ENCODE measurements at regions not wholly inside any gene's neighbourhood (a gene's known extent, or its start where the extent isn't known, plus 50 kb on each side); places are given as distances from the start of the nearest gene placed in this dataset.

DNA sequence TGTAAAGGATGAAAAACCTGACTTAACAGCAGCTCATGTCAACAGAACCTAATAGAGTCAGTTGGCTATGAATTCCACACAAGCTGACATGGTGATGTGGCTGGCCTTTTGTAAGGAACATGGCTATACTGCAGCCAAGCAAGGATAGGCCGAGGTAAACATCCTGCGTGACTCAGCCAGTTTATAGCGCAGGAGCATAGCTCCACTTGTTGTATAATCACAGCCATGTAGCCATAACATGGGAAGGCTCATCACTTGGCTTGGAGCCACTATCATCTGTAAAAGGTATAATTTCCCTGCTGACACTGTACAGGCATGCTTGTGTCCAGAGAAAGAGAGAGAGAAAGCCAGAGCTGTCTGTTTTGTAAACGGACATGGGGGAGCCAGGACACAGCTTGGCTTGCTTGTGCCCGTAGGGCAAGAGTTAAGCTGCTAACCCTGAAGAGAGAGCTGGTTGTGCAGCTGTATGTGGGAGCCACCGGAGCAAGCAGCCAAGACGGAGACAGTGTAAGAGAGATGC lies 104.4 kb upstream of the PLET1 start:
- intact Hi-C loops (cut with micrococcal nuclease) = no loop called here
- no peak overlapping the region for H3K4me3 Mint-ChIP-seq
- no peaks in the 10 kb centered on the region for H3K9me3 Mint-ChIP-seq
- DNase-seq (no peak), ATAC-seq (no peak)
- no peak overlapping the region for H3K27ac Mint-ChIP-seq
- no peaks in the 10 kb centered on the region for H3K4me1 Mint-ChIP-seq (ENCODE audit: low read depth)
- POLR2A ChIA-PET = no interaction called here
- H3K27me3 Mint-ChIP-seq = no peaks in the 10 kb centered on the region
- no peaks in the 10 kb centered on the region for H3K36me3 Mint-ChIP-seq (ENCODE audit: low read depth)
- TF ChIP-seq CTCF (IDR thresholded peaks at IDR 0.05) = no peak
- CTCF ChIA-PET = interaction anchor here (1.0 to 1.1 kb wide), 2 partner anchors 9 to 89 kb away, joined by 3 to 4 read pairs; no protein-coding TSS in a partner anchor

DNA sequence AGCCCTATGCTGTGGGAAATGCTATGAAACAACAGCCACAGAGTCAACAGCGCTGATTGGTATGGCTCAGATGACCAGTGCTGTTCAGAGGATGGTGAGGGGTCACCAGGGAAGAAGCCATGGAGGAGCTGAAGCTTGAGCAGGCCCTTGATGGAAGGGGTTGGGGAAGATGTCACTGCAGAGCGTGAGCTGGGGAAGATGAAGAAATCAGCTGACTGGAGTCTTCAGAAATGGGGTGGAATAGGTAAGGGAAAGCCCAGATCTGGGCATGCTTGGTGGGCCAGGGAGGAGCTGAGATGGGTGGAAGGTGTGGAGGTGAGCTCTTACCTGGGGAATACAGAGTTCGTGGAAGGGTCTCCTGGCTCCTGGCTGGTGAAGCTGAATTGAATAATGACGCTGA lies 105.4 kb upstream of the PLET1 start:
- ATAC-seq = no peak
- Mint-ChIP-seq H3K36me3 (ENCODE audit: low read depth) (no peaks in the 10 kb centered on the region), H3K9me3 (no peaks in the 10 kb centered on the region), H3K4me3 (no peak overlapping the region), H3K27me3 (no peaks in the 10 kb centered on the region), H3K4me1 (ENCODE audit: low read depth) (no peaks in the 10 kb centered on the region), H3K27ac (no peak overlapping the region)
- DNase-seq = no peak
- TF ChIP-seq CTCF (IDR thresholded peaks at IDR 0.05) = no peak
- POLR2A ChIA-PET = no interaction called here
- CTCF ChIA-PET = interaction anchor here (1.0 to 1.1 kb wide), 2 partner anchors 8 to 88 kb away, joined by 3 to 4 read pairs; no protein-coding TSS in a partner anchor
- intact Hi-C loops (cut with micrococcal nuclease) = no loop called here

GRCh38 chr11:112366777-112367176 lies 106.1 kb upstream of the PLET1 start:
- Mint-ChIP-seq H3K27me3 (no peaks in the 10 kb centered on the region), H3K36me3 (ENCODE audit: low read depth) (no peaks in the 10 kb centered on the region), H3K4me1 (ENCODE audit: low read depth) (no peaks in the 10 kb centered on the region), H3K9me3 (no peaks in the 10 kb centered on the region), H3K4me3 (no peak overlapping the region), H3K27ac (no peak overlapping the region)
- intact Hi-C loops (cut with micrococcal nuclease) = no loop called here
- ChIA-PET POLR2A (no interaction called here), CTCF (no interaction called here)
- no peak for TF ChIP-seq CTCF (IDR thresholded peaks at IDR 0.05)
- ATAC-seq (no peak), DNase-seq (no peak)

DNA sequence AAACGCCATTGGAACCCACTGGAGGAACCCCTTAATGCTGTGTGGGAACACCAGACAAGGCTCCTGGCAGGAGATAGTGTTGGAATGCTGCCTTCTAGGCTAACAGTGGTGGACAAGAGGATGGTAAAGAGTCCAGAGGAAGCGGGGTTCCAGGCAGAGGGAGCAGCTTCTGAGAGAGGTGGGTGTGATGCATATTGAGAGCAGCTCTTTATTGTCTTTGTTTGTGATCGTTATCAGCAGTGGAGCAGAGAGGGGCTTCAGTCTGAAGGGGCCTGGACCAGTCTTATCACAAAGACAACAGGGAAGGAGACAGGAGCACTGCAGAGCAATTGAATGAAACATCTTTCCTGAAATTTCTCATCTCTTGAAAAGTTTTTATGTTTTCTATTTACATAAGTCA lies 106.8 kb upstream of the PLET1 start:
- no peak overlapping the region for H3K27ac Mint-ChIP-seq
- intact Hi-C loops (cut with micrococcal nuclease) = no loop called here
- POLR2A ChIA-PET = no interaction called here
- H3K36me3 Mint-ChIP-seq (ENCODE audit: low read depth) = peaks cover 1% of the 10 kb centered on the region
- H3K27me3 Mint-ChIP-seq = no peaks in the 10 kb centered on the region
- H3K4me1 Mint-ChIP-seq (ENCODE audit: low read depth) = no peaks in the 10 kb centered on the region
- CTCF ChIA-PET = no interaction called here
- TF ChIP-seq CTCF (IDR thresholded peaks at IDR 0.05) = no peak
- H3K9me3 Mint-ChIP-seq = peaks cover 1% of the 10 kb centered on the region
- DNase-seq = no peak
- H3K4me3 Mint-ChIP-seq = no peak overlapping the region
- no peak for ATAC-seq

- ChIA-PET CTCF (no interaction called here), POLR2A (no interaction called here)
- no peak for TF ChIP-seq CTCF (IDR thresholded peaks at IDR 0.05)
- ATAC-seq (no peak), DNase-seq (no peak)
- H3K9me3 Mint-ChIP-seq = peaks cover 1% of the 10 kb centered on the region
- H3K4me1 Mint-ChIP-seq (ENCODE audit: low read depth) = no peaks in the 10 kb centered on the region
- H3K36me3 Mint-ChIP-seq (ENCODE audit: low read depth) = peaks cover 1% of the 10 kb centered on the region
- H3K4me3 Mint-ChIP-seq = no peak overlapping the region
- no peak overlapping the region for H3K27ac Mint-ChIP-seq
- intact Hi-C loops (cut with micrococcal nuclease) = no loop called here
- no peaks in the 10 kb centered on the region for H3K27me3 Mint-ChIP-seq
These were observed 107.2 kb upstream of the PLET1 start for GRCh38 chr11:112367895-112368294.

Data from activated CD8-positive, alpha-beta T cell treated with anti-CD3 and anti-CD28 coated beads for 36 hours (primary cell).